Activated CD4-positive, alpha-beta T cell treated with anti-CD3 and anti-CD28 coated beads, Interleukin-2, amount 50 U/mL, for 16 hours (primary cell): ENCODE measurements at regions not wholly inside any gene's neighbourhood (a gene's known extent, or its start where the extent isn't known, plus 50 kb on each side); places are given as distances from the start of the nearest gene placed in this dataset.
"Not testable (repeated sequence)": the region's sequence is repeated elsewhere in the genome, so short reads cannot be mapped to it uniquely, and the experiment has no call there.

Experiments used
- DNase-seq: peaks from one replicate; pipeline ENCODE4 v3.0.0-alpha.2; 2020

GRCh38 chr11:93902921-93903320, 52.5 kb upstream of the VSTM5 start:
- no peak for DNase-seq

DNA sequence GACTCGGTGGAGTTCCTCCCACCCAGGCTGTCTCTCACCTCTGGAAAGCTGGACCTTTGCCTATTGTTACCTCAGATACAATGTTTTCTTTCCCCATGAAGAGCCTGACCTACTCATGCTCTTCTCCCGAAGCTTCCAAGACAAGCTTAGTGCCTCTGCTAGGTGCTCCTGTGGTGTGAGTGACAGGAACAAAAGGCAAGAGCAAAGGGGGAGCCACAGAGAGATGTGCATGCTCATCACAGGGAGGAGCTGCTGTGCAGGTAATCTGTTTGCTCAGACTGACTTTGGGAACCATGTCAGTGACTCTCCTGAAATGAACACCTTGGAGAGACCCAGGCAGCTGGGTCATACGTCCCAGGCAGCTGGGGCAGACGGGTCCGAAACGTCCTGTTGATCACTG, 53.6 kb upstream of the VSTM5 start:
- DNase-seq, result no peak

DNA sequence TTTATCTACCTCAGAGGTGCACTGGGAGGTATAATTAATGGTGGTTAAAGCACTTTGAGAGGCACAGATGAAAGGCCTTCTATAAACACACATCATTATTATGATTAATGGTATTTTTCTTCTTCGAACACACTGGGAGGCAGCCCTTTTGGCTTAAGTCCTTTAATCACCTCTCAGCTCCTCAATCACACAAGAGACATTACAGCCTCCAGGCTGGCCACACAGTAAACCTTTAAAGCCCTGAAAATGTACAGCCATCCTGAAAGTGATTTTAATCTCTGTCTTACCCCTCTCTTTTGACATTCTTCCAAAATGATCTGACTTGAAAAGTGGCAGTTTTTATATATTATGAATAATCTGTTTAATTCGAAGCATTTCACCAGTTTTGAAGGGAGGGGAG, 54.3 kb upstream of the VSTM5 start:
- DNase-seq, result no peak

- DNase-seq, result no peak
These were observed 55.0 kb upstream of the VSTM5 start for GRCh38 chr11:93905384-93905783.

GRCh38 chr11:93906486-93906885, 56.1 kb upstream of the VSTM5 start:
- no peak for DNase-seq

DNA sequence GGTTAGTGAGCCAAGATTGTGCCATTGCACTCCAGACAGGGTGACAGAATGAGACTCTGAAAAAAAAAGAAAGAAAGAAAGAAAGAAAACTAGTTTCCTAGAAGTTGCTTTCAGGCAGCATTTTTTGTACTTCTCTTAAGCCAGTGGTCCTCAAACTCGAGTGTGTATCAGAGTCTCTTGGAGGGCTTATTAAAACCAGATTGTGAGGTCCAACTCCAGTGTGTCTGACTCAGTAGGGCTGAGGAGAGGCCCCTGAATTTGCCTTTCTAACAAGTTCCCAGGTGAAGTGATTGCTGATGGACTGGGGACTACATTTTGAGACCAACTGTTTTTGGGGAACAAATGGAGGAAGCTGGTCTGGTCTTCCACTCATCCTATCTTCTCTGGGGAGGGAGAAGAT, 57.5 kb upstream of the VSTM5 start:
- DNase-seq, result no peak

GRCh38 chr11:93908689-93909088, 58.3 kb upstream of the VSTM5 start:
- no peak for DNase-seq

- DNase-seq, result no peak
These were observed 67.3 kb upstream of the VSTM5 start for GRCh38 chr11:93917673-93918072.

DNA sequence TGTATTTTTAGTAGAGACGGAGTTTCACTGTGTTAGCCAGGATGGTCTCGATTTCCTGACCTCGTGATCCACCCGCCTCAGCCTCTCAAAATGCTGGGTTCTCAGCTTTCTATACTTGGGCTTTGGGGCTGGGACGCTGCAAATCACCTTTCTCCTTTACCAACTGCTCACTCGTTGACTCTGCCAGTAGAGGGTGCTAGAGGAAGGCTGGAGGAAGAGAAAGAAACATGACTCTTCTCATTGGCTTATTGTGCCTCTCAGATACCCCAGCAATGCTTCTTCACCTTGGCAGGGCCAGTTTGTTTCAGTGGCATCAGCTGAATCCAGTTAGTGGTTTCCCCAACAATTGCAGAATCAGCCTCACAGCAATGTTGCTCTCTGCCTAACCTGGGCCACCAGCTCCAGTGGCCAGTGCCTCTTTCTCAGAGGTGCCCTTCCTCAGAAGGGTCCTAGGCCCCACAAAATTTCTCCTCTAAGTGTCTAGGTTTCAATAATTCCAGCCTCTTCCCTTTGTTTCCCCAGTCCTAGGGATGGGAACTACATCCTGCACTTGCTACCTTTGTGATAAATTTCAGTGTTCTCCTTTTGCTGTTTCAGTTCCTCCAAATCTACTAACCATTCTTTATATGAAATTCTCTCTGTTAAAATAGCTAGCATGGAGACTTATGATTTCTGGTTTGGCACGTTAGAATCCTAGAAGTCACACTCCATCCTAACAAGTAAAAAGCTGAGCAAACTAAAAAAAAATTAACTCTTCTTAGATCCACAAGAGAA, 71.5 kb upstream of the VSTM5 start:
- DNase-seq, result peak; percentile 46

GRCh38 chr11:93922830-93923229, 72.4 kb upstream of the VSTM5 start:
- DNase-seq, result no peak

DNA sequence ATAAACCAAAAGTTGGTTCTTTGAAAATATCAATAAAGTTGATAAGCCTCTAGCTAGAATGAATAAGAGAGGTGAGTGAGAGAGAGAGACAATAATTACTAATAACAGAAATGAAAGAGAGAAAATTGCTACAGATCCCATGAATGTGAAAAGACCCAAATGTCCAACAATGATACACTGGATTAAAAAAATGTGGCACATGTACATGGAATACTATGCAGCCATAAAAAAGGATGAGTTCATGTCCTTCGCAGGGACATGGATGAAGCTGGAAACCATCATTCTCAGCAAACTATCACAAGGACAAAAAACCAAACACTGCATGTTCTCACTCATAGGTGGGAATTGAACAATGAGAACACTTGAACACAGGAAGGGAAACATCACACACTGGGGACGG, 75.7 kb upstream of the VSTM5 start:
- not testable (repeated sequence) for DNase-seq

GRCh38 chr11:93929407-93929806, 79.0 kb upstream of the VSTM5 start:
- no peak for DNase-seq

GRCh38 chr11:93933230-93933629, 82.8 kb upstream of the VSTM5 start:
- DNase-seq, result no peak

- DNase-seq, result no peak
These were observed 85.3 kb upstream of the HEPHL1 start for GRCh38 chr11:93935826-93936225.

DNA sequence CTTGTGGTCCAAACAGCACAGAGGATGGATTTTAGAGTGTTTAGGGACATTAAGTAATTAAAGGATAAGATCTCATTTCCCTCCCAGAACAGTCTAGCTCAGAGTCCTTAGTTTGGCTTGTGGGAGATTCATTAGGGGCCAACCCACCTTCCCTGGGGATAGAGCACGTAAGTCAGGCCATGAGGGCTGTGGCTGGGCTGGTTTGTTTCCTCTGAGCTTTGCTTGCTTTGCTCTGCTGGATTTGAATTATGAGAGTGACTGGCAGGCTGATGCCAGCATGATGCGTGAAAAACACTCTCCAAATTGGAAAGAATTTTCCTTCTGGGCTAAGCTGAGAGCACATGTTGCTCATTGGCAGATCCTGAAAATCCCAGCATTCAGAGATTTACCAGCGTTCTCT, 84.7 kb upstream of the HEPHL1 start:
- no peak for DNase-seq

DNA sequence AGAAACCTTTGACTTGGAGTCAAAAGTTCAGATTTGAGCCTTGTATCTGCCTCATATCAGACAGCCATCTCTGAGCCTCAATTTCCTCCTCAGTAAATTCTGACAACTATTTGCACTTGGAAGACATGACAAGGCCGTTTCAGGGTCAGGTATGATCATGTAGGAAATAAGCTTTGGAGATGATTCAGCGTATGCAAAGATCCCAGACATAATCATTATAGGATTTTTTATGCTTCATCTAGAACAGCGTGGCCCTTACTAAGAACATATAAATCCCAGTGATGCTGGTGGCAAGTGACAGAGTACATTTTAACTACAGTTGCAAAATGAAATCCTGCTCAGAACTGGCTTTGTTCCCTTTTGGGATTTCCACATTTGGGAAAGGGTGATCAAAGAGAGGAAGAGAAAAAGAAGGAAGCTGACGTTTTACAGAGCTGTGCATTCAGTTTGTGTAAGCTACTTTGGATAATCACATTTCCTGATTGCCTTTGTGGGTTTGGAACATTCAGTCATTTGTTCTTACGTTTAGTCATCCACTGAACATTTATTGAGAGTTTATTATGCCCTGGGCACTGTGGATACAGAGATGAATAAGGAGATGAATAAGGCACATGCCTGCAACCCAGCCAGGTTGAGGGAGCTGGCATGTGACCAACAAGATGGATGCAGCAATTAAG, 81.9 kb upstream of the HEPHL1 start:
- DNase-seq, result no peak

DNA sequence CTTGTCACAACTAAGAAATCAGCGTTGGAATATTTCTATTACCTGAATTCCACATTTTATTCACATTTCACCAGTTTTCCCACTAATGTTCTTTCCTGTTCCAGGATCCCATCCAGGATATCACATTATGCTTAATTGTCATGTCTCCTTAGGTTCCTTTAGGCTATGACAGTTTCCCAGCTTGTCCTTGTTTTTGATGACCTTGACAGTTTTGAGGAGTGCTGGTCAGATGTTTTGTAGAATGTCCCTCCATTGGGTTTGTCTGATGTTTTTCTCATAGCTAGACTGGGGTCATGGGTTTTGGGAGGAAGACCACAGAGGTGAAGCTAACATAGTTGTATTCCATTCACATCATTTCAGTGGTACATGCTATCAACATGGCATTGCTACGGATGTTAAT, 80.8 kb upstream of the HEPHL1 start:
- no peak for DNase-seq

- no peak for DNase-seq
These were observed 79.0 kb upstream of the HEPHL1 start for GRCh38 chr11:93942176-93942575.

DNA sequence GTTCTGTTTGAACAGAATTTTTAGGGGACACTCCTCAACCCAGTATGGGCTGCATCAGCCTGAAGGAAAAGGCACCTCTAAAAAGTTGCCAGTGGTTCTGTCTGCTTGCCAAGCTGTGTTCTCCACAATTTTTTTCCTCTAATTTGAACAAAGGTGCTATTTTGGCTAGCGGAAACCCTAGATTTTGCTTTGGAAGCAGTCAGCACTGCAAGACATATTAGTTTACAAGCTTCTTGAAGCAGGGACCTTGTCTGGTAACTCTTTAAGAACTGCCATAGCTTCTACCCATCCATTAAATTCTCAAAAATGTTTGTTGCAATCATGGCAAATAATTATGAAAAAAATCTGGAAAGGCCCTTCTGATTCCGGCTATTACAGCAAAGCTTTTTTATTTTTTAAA, 75.6 kb upstream of the HEPHL1 start:
- no peak for DNase-seq

DNA sequence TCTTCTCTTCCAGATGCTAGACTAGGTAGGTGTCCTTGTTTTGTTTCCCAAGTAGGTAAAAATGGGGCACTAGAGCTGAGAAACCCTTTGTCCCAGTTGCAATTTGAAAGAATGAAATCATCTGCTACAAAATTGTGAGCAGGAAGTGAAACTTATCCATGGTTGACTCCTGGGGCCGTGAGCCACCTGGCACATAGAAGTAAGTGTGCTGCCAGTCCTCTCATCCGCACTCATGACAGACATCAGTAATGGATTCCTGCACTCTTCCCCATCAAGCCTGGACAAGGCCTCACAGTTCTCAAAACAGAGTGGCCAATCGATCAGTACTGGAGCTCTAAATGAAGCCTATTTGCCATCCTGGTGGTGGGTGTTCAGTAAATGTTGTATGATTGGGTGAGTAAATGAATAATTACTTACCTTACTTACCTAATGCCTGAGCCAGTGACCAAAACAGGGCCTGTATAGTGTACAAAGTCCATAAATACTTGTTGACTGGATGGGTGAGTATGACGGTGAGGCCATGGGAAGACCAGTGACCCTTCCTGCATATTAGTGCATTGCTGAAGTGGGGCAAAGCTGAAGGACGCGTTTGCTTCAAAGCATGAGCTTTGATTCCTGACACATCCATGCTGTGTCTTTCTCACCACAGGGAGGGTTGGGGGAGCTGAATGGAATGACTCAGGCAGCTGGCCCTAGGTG, 68.9 kb upstream of the HEPHL1 start:
- DNase-seq, result no peak

DNA sequence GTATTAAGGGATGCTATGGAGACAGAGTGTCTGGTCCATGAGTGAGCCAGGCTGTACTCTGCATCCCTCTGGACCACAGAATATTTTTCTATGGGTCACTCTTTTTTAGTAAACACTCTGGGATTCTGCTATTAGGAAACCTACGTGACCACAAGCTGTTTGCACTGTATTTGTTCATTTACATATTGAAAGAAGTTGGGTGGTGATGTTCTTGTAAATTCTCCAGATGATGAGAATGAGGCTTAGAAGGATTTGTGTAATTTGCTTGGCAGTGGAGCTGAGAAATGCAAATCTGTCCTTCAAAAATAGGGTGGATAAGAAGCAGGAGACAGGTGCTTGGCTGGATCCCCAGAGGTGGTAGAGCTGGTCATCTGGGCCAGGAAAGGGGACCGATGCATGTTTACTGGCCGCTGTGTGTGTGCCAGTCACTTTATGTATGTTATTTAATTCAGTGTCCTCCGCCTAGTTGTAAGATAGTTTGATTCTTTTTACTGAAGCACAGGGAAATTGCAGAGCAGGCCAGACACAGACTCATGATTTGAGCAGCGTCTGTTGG, 63.7 kb upstream of the HEPHL1 start:
- DNase-seq, result no peak

- no peak for DNase-seq
These were observed 62.2 kb upstream of the HEPHL1 start for GRCh38 chr11:93958991-93959390.

- DNase-seq, result no peak
These were observed 61.5 kb upstream of the HEPHL1 start for GRCh38 chr11:93959663-93960062.

DNA sequence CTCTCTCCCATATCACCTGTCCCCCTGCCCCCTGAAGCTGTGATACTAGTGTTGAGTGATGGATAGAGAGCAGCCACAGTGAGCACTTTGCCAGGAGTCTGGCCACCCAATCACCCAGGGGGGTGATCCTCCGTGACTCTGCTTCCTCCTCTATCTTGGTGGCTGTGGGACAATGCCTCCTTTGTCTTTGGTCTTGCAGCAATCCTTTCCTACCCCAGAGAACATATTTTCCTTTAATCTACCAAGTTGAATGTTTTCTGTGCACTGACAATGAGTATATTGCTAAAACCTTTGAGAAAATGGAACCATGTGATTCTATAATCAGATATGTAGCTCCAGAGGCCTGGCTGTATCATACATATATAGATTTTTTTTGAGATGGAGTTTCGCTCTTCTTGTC, 58.1 kb upstream of the HEPHL1 start:
- DNase-seq, result no peak
